OCI-LY3 (cell line): ENCODE measurements at regions not wholly inside any gene's neighbourhood (a gene's known extent, or its start where the extent isn't known, plus 50 kb on each side); places are given as distances from the start of the nearest gene placed in this dataset.

ENCODE experiments used
- CTCF ChIP-seq: fragments of 200-600, 300-600 bp; sonication (generic); IDR thresholded peaks from 2 replicates; pipeline ENCODE4 v1.5.1; 2014; ENCODE audit warnings: antibody characterized with exemption, low read length, low read depth
- EZH2phosphoT487 ChIP-seq: fragments of 200-600 bp; shearing (Covaris generic); IDR thresholded peaks from 2 replicates; pipeline ENCODE4 v1.6.1; 2018; ENCODE audit warnings: antibody characterized with exemption, mixed run types, low read depth

- TF ChIP-seq CTCF, result no peak
- TF ChIP-seq EZH2phosphoT487, result no peak
These were observed 114.0 kb upstream of the AKIP1 start for GRCh38 chr11:8796941-8797340.
